ENCODE measurements at regions not wholly inside any gene's neighbourhood (a gene's known extent, or its start where the extent isn't known, plus 50 kb on each side); places are given as distances from the start of the nearest gene placed in this dataset.

- Histone ChIP-seq H3K4me3 (ENCODE audit: low read depth, low read length) (no peak overlapping the region), H3K36me3 (ENCODE audit: control insufficient read depth, insufficient read depth, low read length) (no peaks in the 10 kb centered on the region), H3K27me3 (ENCODE audit: control insufficient read depth, insufficient read depth, low read length) (no peaks in the 10 kb centered on the region)
- DNase-seq (ENCODE audit: low read depth), result no peak
- TF ChIP-seq, protein P1, sequence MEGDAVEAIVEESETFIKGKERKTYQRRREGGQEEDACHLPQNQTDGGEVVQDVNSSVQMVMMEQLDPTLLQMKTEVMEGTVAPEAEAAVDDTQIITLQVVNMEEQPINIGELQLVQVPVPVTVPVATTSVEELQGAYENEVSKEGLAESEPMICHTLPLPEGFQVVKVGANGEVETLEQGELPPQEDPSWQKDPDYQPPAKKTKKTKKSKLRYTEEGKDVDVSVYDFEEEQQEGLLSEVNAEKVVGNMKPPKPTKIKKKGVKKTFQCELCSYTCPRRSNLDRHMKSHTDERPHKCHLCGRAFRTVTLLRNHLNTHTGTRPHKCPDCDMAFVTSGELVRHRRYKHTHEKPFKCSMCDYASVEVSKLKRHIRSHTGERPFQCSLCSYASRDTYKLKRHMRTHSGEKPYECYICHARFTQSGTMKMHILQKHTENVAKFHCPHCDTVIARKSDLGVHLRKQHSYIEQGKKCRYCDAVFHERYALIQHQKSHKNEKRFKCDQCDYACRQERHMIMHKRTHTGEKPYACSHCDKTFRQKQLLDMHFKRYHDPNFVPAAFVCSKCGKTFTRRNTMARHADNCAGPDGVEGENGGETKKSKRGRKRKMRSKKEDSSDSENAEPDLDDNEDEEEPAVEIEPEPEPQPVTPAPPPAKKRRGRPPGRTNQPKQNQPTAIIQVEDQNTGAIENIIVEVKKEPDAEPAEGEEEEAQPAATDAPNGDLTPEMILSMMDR (IDR thresholded peaks at IDR 0.05; ENCODE audit: insufficient read depth, low read length, severe bottlenecking), result no peak
- no peak for FAIRE-seq
These were observed 153.7 kb upstream of the VRK2 start for GRCh38 chr2:57892920-57893319.

DNA sequence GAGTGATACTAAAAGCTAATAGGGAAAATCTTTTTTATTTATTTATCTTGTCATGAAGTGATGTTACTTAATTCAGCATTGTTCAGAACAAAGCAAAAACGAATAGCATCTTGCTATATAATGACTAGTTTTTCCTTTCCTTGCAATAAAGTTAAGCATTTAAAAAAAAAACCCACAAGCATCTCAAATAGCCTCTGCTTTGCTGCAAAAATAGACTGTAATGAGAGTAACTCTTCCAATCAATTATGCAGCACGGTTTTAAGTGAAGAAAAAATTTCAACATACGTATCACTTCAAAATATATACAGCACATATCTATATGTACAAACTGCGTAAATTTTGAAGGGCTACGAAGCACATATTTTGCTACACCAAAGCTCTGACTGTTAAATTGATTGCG is 153.3 kb upstream of the VRK2 start:
- Histone ChIP-seq H3K27me3 (ENCODE audit: control insufficient read depth, insufficient read depth, low read length) (no peaks in the 10 kb centered on the region), H3K36me3 (ENCODE audit: control insufficient read depth, insufficient read depth, low read length) (no peaks in the 10 kb centered on the region), H3K4me3 (ENCODE audit: low read depth, low read length) (no peak overlapping the region)
- no peak for FAIRE-seq
- TF ChIP-seq, protein P1 (IDR thresholded peaks at IDR 0.05; ENCODE audit: insufficient read depth, low read length, severe bottlenecking), result no peak
- no peak for DNase-seq (ENCODE audit: low read depth)

DNA sequence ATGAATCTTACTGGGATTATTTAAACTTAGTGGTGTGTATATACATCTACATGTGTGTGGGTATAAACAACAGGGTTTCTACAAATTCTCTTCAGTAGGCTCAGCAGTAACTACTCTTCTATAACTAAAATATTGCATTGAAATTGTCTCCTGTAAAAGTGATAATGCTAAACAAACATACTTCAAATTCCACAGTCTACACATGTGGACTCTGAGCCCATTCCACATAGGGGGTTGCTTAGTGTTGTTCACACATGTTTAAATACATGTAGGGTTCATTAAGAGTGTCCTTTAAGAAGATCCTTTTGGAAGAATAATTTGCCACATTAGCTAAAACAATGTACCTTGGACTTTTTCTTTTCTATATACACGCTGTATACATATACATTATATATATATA is 152.8 kb upstream of the VRK2 start:
- TF ChIP-seq, protein P1 (IDR thresholded peaks at IDR 0.05; ENCODE audit: insufficient read depth, low read length, severe bottlenecking), result no peak
- no peaks in the 10 kb centered on the region for H3K36me3 ChIP-seq (ENCODE audit: control insufficient read depth, insufficient read depth, low read length)
- FAIRE-seq, result no peak
- DNase-seq (ENCODE audit: low read depth), result no peak
- H3K4me3 ChIP-seq (ENCODE audit: low read depth, low read length), result no peak overlapping the region
- H3K27me3 ChIP-seq (ENCODE audit: control insufficient read depth, insufficient read depth, low read length), result no peaks in the 10 kb centered on the region

GRCh38 chr2:57894381-57894780 is 152.2 kb upstream of the VRK2 start:
- Histone ChIP-seq H3K4me3 (ENCODE audit: low read depth, low read length) (no peak overlapping the region), H3K36me3 (ENCODE audit: control insufficient read depth, insufficient read depth, low read length) (no peaks in the 10 kb centered on the region), H3K27me3 (ENCODE audit: control insufficient read depth, insufficient read depth, low read length) (no peaks in the 10 kb centered on the region)
- FAIRE-seq (no peak), DNase-seq (ENCODE audit: low read depth) (no peak)
- TF ChIP-seq, protein P1 (IDR thresholded peaks at IDR 0.05; ENCODE audit: insufficient read depth, low read length, severe bottlenecking), result no peak

GRCh38 chr2:57897920-57898319 is 148.7 kb upstream of the VRK2 start:
- no peak overlapping the region for H3K4me3 ChIP-seq (ENCODE audit: low read depth, low read length)
- no peak for FAIRE-seq
- no peaks in the 10 kb centered on the region for H3K27me3 ChIP-seq (ENCODE audit: control insufficient read depth, insufficient read depth, low read length)
- no peaks in the 10 kb centered on the region for H3K36me3 ChIP-seq (ENCODE audit: control insufficient read depth, insufficient read depth, low read length)
- TF ChIP-seq, protein P1 (IDR thresholded peaks at IDR 0.05; ENCODE audit: insufficient read depth, low read length, severe bottlenecking), result no peak
- no peak for DNase-seq (ENCODE audit: low read depth)

DNA sequence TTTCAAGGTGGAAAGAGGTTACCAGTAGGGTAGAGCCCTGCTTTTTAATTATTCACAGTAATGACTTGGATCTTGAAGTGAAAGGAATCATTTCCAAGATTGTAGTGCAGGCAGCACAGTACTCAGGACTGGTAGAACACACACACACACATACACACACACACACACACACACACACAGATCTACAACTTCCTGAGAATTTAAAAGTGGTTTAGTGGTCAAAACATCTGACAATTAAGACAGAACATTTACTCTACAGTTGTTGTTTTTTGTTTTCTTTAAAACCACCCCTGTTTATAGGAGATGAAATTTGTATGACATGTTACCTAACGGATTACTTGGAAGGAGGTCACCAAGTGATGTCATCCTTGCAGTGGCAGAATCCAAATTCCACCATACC is 146.7 kb upstream of the VRK2 start:
- TF ChIP-seq, protein P1 (IDR thresholded peaks at IDR 0.05; ENCODE audit: insufficient read depth, low read length, severe bottlenecking), result no peak

More for the DNA sequence above, 146.7 kb upstream of the VRK2 start:
- Histone ChIP-seq H3K36me3 (ENCODE audit: control insufficient read depth, insufficient read depth, low read length) (no peaks in the 10 kb centered on the region), H3K27me3 (ENCODE audit: control insufficient read depth, insufficient read depth, low read length) (no peaks in the 10 kb centered on the region), H3K4me3 (ENCODE audit: low read depth, low read length) (no peak overlapping the region)
- FAIRE-seq (peak; percentile 52), DNase-seq (ENCODE audit: low read depth) (no peak)
